ENCODE measurements at regions not wholly inside any gene's neighbourhood (a gene's known extent, or its start where the extent isn't known, plus 50 kb on each side); places are given as distances from the start of the nearest gene placed in this dataset.
"Not testable (repeated sequence)": the region's sequence is repeated elsewhere in the genome, so short reads cannot be mapped to it uniquely, and the experiment has no call there.

DNA sequence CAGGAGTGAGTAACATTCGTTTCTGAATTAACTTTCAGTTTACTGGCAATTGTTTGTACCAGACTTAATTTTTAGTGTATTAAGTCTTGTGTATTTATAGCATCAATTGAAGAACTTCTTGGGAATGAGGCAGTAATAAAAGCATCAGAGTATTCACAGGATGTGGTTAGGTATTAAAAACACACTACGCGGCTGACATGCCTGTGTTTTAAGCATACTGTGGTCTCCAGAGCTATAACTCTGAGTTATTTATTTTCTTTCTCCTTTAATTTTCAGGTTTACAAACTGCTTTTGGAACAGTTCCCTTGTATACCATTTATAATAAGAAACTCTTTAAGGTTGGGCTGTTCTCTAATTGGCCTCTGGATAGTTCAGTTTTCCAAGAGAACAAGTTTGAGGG is 626.1 kb upstream of the NRG3 start:
- H3K27ac ChIP-seq, result no peak overlapping the region
- TF ChIP-seq, protein P1, sequence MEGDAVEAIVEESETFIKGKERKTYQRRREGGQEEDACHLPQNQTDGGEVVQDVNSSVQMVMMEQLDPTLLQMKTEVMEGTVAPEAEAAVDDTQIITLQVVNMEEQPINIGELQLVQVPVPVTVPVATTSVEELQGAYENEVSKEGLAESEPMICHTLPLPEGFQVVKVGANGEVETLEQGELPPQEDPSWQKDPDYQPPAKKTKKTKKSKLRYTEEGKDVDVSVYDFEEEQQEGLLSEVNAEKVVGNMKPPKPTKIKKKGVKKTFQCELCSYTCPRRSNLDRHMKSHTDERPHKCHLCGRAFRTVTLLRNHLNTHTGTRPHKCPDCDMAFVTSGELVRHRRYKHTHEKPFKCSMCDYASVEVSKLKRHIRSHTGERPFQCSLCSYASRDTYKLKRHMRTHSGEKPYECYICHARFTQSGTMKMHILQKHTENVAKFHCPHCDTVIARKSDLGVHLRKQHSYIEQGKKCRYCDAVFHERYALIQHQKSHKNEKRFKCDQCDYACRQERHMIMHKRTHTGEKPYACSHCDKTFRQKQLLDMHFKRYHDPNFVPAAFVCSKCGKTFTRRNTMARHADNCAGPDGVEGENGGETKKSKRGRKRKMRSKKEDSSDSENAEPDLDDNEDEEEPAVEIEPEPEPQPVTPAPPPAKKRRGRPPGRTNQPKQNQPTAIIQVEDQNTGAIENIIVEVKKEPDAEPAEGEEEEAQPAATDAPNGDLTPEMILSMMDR (IDR thresholded peaks at IDR 0.05), result no peak
- no peak for TF ChIP-seq POLR2A (IDR thresholded peaks at IDR 0.05)
- no peak for TF ChIP-seq EP300 (IDR thresholded peaks at IDR 0.05)
- H3K27me3 ChIP-seq, result no peaks in the 10 kb centered on the region
- H3K36me3 ChIP-seq, result no peaks in the 10 kb centered on the region
- WGBS, 3 donors, result 26 to 67% (median 52%) methylated on average over 3 of the region's 3 CpGs
- no peaks in the 10 kb centered on the region for H3K4me1 ChIP-seq (ENCODE audit: insufficient read depth)
- H3K4me3 ChIP-seq, result no peak overlapping the region
- intact Hi-C loops (cut with DNase I), result no loop called here
- H3K9me3 ChIP-seq, result no peaks in the 10 kb centered on the region
- no peak for DNase-seq

DNA sequence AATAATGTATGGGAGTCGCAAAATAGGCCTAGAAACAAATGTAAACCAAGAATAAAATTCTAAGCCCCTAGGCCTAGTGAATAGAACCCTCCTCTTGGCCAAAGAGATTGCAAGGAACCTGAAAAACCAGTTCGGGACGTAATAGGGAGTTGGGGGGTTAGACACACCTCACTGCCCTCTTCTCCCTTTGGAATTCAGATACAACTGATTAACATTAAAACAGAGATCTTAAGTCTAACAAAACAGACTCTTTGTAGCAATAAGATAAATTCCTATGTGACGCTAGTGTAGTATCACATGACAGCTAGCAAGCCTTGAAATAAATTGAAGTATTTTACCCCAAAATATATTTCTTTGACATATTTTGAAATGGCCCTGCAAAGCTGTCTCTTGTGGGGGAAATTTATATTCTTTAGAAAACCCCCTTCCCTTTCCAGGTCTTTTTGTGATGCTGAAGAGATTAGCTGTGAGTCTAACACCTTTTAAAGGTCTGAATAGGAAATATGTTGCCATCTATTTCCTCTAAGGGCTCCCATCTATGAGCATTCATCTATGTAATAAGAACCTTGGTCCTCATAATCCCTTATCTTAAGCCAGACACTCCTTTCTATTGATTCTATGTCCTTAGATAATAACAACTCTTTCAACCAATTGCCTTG is 623.4 kb upstream of the NRG3 start:
- no peaks in the 10 kb centered on the region for H3K9me3 ChIP-seq
- intact Hi-C loops (cut with DNase I), result no loop called here
- H3K4me1 ChIP-seq (ENCODE audit: insufficient read depth), result no peaks in the 10 kb centered on the region
- 46 to 66% (median 46%) methylated on average over 4 of the region's 4 CpGs for WGBS, 3 donors
- TF ChIP-seq POLR2A (IDR thresholded peaks at IDR 0.05) (no peak), EP300 (IDR thresholded peaks at IDR 0.05) (no peak)
- TF ChIP-seq, protein P1 (IDR thresholded peaks at IDR 0.05), result no peak
- H3K27me3 ChIP-seq, result no peaks in the 10 kb centered on the region
- no peaks in the 10 kb centered on the region for H3K36me3 ChIP-seq
- DNase-seq, result no peak
- no peak overlapping the region for H3K4me3 ChIP-seq
- no peak overlapping the region for H3K27ac ChIP-seq

DNA sequence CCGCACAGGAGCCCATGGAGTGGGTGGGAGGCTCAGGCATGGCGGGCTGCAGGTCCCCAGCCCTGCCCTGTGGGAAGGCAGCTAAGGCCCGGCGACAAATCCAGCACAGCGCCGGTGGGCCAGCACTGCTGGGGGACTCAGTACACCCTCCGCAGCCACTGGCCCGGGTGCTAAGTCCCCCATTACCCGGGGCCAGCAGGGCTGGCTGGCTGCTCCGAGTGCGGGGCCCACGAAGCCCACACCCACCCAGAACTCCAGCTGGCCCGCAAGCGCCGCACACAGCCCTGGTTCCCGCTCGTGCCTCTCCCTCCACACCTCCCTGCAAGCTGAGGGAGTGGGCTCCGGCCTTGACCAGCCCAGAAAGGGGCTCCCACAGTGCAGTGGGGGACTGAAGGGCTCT is 610.0 kb upstream of the NRG3 start:
- H3K36me3 ChIP-seq; DNase-seq; H3K4me3 ChIP-seq; H3K4me1 ChIP-seq (ENCODE audit: insufficient read depth); intact Hi-C loops (cut with DNase I); H3K9me3 ChIP-seq; H3K27ac ChIP-seq; H3K27me3 ChIP-seq: not testable (repeated sequence)
- 89 to 90% (median 89%) methylated on average over 15 to 17 of the region's 18 CpGs for WGBS, 3 donors

DNA sequence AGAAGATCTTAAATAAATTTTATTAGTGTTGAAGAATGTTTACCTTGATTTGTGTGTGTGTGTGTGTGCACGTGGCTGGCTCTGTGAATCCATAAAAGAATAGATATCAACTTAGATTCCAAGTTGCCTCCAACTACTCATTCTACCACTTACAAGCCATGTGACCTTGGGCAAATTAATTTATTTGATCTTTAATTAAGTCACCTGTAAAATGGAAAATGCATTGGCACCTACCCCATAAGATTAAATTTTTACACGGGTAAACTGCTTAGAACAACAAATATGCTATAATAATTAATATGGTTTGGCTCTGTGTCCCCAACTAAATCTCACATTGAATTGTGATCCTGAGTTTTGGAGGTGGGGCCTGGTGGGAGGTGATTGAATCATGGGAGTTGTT is 604.9 kb upstream of the NRG3 start:
- no peak for DNase-seq
- Histone ChIP-seq H3K9me3 (no peaks in the 10 kb centered on the region), H3K4me3 (no peak overlapping the region), H3K36me3 (no peaks in the 10 kb centered on the region), H3K27me3 (no peaks in the 10 kb centered on the region), H3K27ac (no peak overlapping the region), H3K4me1 (ENCODE audit: insufficient read depth) (no peaks in the 10 kb centered on the region)
- 76 to 90% (median 83%) methylated on average over 2 of the region's 2 CpGs for WGBS, 3 donors
- TF ChIP-seq POLR2A (IDR thresholded peaks at IDR 0.05) (no peak), EP300 (IDR thresholded peaks at IDR 0.05) (no peak)
- TF ChIP-seq, protein P1 (IDR thresholded peaks at IDR 0.05), result no peak
- intact Hi-C loops (cut with DNase I), result no loop called here

DNA sequence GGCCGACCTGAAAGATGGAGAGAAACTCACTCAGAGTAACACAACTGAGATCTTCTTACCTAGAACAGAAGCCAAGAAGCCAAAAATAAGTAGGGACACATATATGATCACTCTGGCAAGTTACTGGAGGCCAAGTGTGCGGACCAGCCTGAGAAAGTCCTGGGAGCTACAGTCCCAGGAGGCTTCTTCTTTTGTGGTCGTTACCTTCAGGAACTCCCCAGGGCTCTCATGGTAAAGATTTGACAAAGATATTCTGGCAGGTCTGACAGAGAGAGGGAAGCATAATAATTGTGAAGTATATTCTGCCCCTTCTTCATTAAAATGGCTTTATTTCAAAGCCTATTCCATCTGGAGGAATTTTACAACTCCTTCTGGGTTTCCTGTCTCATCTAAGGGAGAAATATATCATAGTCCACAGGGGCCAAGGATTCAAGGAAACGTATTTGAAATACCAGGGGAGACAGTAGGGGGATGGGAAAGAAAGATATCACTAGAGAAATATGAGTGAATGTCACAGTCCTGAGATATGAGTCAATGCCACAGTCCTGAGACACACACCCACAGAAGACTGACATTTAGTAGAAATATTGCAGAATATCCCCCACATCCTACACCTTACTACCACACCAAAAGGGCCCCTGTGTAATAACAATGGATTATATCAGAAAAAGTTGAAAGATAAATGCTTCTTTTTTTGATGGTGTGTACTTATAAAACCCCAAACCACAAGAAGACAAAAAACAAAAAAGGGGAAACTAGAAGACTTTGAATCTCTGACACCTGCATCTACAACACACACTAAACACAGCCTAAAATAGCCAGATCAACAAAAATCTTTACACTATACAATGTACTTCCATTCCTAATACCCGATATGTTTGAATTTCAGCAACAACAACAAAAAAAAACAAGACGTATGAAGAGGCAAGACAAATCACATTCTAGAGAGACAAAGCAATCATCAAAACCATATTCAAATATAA is 594.2 kb upstream of the NRG3 start:
- Histone ChIP-seq H3K27me3 (no peaks in the 10 kb centered on the region), H3K4me3 (no peak overlapping the region), H3K36me3 (no peaks in the 10 kb centered on the region), H3K4me1 (ENCODE audit: insufficient read depth) (no peaks in the 10 kb centered on the region), H3K9me3 (no peaks in the 10 kb centered on the region), H3K27ac (no peak overlapping the region)
- intact Hi-C loops (cut with DNase I), result no loop called here
- TF ChIP-seq EP300 (IDR thresholded peaks at IDR 0.05) (no peak), POLR2A (IDR thresholded peaks at IDR 0.05) (no peak)
- TF ChIP-seq, protein P1 (IDR thresholded peaks at IDR 0.05), result no peak
- WGBS, 3 donors, result 58 to 63% (median 59%) methylated on average over 6 of the region's 6 CpGs
- no peak for DNase-seq
